K562 (cell line): ENCODE measurements at regions not wholly inside any gene's neighbourhood (a gene's known extent, or its start where the extent isn't known, plus 50 kb on each side); places are given as distances from the start of the nearest gene placed in this dataset.

ENCODE experiments used
- ATAC-seq: fragments of 200-7000 bp; cut with Tn5 transposase; 3 replicates; pipeline ENCODE4 v1.9.1; 2020; ENCODE audit warnings: moderate library complexity
- BruUV-seq: library from RNA; stranded (reverse); fragments of 400-500 nt; replicated peaks from 2 replicates; lab custom pipeline; 2021; lab: Mats Ljungman, UMichigan
- CTCF ChIA-PET: fragments of 300-600 bp; formaldehyde crosslinking; extraction: SDS; loops from one replicate; lab custom pipeline; 2021; ENCODE audit warnings: low intra/inter-chr PET ratio; lab: Yijun Ruan, JAX
- POLR2A ChIA-PET: fragments of 300-600, 350-650 bp; sonication (Branson Sonifier 250); formaldehyde crosslinking; extraction: SDS; loops from one replicate; lab custom pipeline; 2021; ENCODE audit warnings: antibody characterized with exemption, inconsistent platforms; lab: Yijun Ruan, JAX
- DNase-seq, 4 experiments: peaks; one replicate each; pipeline versions ENCODE4 v3.0.0 to v3.0.0-alpha.2; 2011 to 2018; ENCODE audit warnings: low spot score in 3 of 4, mixed read lengths in 3 of 4; ENCODE audit errors: extremely low read depth in 1 of 4
- FAIRE-seq: peaks from 2 replicates; lab custom pipeline; 2011; peaks lifted over from hg19 to GRCh38; lab: Jason Lieb, UNC
- H2AFZ ChIP-seq: 2 replicates; pipeline ENCODE4 v1.6.0; 2011; ENCODE audit warnings: low read depth, low read length, control low read depth, inconsistent platforms
- H3K27ac ChIP-seq: fragments of 200-600 bp; 3 replicates; pipeline ENCODE4 v1.8.0; 2011; ENCODE audit warnings: low read depth, mild to moderate bottlenecking, control low read depth, inconsistent platforms, low read length, moderate library complexity, mixed read lengths; ENCODE audit errors: extremely low read depth
- H3K27me3 ChIP-seq, 2 experiments: fragments of 300-600 bp in 1 of 2; 2 replicates in 1 of 2; 3 replicates in 1 of 2; pipeline versions ENCODE4 v1.6.0 to v1.8.0; 2011; ENCODE audit warnings: inconsistent platforms in 2 of 2, low read length in 2 of 2, mild to moderate bottlenecking in 1 of 2, mixed read lengths in 1 of 2, moderate library complexity in 1 of 2; ENCODE audit not compliant: control insufficient read depth in 2 of 2, insufficient read depth in 2 of 2
- H3K36me3 ChIP-seq: fragments of 300-600 bp; 3 replicates; pipeline ENCODE4 v1.8.0; 2011; ENCODE audit warnings: mild to moderate bottlenecking, low read length, inconsistent platforms; ENCODE audit not compliant: control insufficient read depth, insufficient read depth
- H3K4me1 ChIP-seq, 2 experiments: fragments of 200-600 bp in 1 of 2; replicated peaks in 1 of 2; 2 replicates in 1 of 2; 3 replicates in 1 of 2; pipeline versions ENCODE4 v1.5.1 to v1.8.0; 2011; ENCODE audit warnings: inconsistent platforms in 2 of 2, low read length in 2 of 2, mild to moderate bottlenecking in 1 of 2, mixed read lengths in 1 of 2, moderate library complexity in 1 of 2; ENCODE audit not compliant: control insufficient read depth in 2 of 2, insufficient read depth in 2 of 2
- H3K4me2 ChIP-seq: 2 replicates; pipeline ENCODE4 v1.6.1; 2011; ENCODE audit warnings: low read length, control low read depth, inconsistent platforms, mixed read lengths; ENCODE audit not compliant: insufficient read depth
- H3K4me3 ChIP-seq: fragments of 200-600 bp; sonication (generic), shearing (Covaris generic); 2 replicates; pipeline ENCODE4 v1.5.1; 2016; ENCODE audit warnings: control low read depth, inconsistent platforms
- H3K79me2 ChIP-seq: fragments of 200-600 bp; 3 replicates; pipeline ENCODE4 v1.8.0; 2011; ENCODE audit warnings: low read length, inconsistent platforms; ENCODE audit not compliant: control insufficient read depth, insufficient read depth
- H3K9ac ChIP-seq, 2 experiments: 2 replicates each; pipeline versions ENCODE4 v1.6.0 to v1.6.1; 2011; ENCODE audit warnings: low read depth in 2 of 2, low read length in 2 of 2, control low read depth in 1 of 2, inconsistent platforms in 1 of 2, mild to moderate bottlenecking in 1 of 2, mixed read lengths in 1 of 2; ENCODE audit not compliant: insufficient read depth in 1 of 2
- H3K9me1 ChIP-seq: one replicate; pipeline ENCODE4 v1.6.0; 2011; ENCODE audit warnings: inconsistent platforms, mild to moderate bottlenecking, low read length, moderate library complexity; ENCODE audit not compliant: control insufficient read depth, insufficient read depth
- H3K9me3 ChIP-seq: replicated peaks from 2 replicates; pipeline ENCODE4 v1.5.1; 2011; ENCODE audit warnings: low read depth, low read length, inconsistent platforms; ENCODE audit not compliant: control insufficient read depth, insufficient read depth
- H4K20me1 ChIP-seq: replicated peaks from 2 replicates; pipeline ENCODE4 v1.6.1; 2011; ENCODE audit warnings: low read length, inconsistent platforms, mixed read lengths; ENCODE audit not compliant: control insufficient read depth, insufficient read depth
- CUX1 ChIP-seq: fragments of 200-800 bp; sonication (Bioruptor generic); IDR thresholded peaks from 2 replicates; pipeline ENCODE4 v1.6.1; 2016; ENCODE audit warnings: missing genetic modification characterization, missing compliant biosample characterization
- GABPB1 ChIP-seq: sonication (generic); formaldehyde crosslinking; IDR thresholded peaks from 2 replicates; pipeline ENCODE4 v1.8.0; 2022; ENCODE audit warnings: mild to moderate bottlenecking, missing genetic modification reagents
- ILK ChIP-seq: fragments of 450-650 bp; IDR thresholded peaks from 2 replicates; pipeline ENCODE4 v1.6.1; 2016; ENCODE audit warnings: missing genetic modification characterization, low read depth, mild to moderate bottlenecking, missing compliant biosample characterization, moderate library complexity, borderline replicate concordance
- SUPT5H ChIP-seq: fragments of 450-650 bp; IDR thresholded peaks from 2 replicates; pipeline ENCODE4 v1.6.1; 2016
- ZBTB1 ChIP-seq: sonication (generic); formaldehyde crosslinking; IDR thresholded peaks from 2 replicates; pipeline ENCODE4 v1.8.1; 2023; ENCODE audit warnings: missing genetic modification reagents, low read depth, mild to moderate bottlenecking, borderline replicate concordance
- ZNF143 ChIP-seq: sonication (generic); formaldehyde crosslinking; IDR thresholded peaks from 2 replicates; pipeline ENCODE4 v1.9.0; 2022; ENCODE audit warnings: mild to moderate bottlenecking, missing genetic modification reagents
- ZNF696 ChIP-seq: fragments of 250-450 bp; sonication (Bioruptor Pico); conservative IDR thresholded peaks from 2 replicates; pipeline ENCODE4 v1.4.0; 2020; ENCODE audit warnings: mild to moderate bottlenecking, moderate library complexity
- WGBS: fragments of 100-300 bp; shearing (Covaris generic); methylation state at CpG from one replicate; pipeline ENCODE4 v1.1.6; 2016; ENCODE audit warnings: low coverage, mixed read lengths; ENCODE audit not compliant: insufficient coverage; ENCODE audit errors: missing lambda C conversion rate; 5-methylcytosine and 5-hydroxymethylcytosine counted together
- in situ Hi-C: fragments of 300-500 bp; cut with MboI; formaldehyde crosslinking; loops from 4 replicates; pipeline ENCODE4 v1.15.0; 2018; ENCODE audit warnings: inconsistent platforms, mixed read lengths
- intact Hi-C: fragments of 100-400 bp; cut with micrococcal nuclease; formaldehyde crosslinking; loops from 2 replicates; pipeline ENCODE4 v1.14.2; 2022

GRCh38 chr5:110354311-110354710 lies 372.2 kb downstream of the TMEM232 start:
- Histone ChIP-seq H3K4me2 (no peak overlapping the region), H3K9ac (no peak overlapping the region), H3K27me3 (no peaks in the 10 kb centered on the region), H3K9me3 (no peaks in the 10 kb centered on the region), H3K36me3 (no peaks in the 10 kb centered on the region), H3K9me1 (no peaks in the 10 kb centered on the region), H4K20me1 (no peaks in the 10 kb centered on the region), H3K4me3 (no peak overlapping the region), H3K27ac (no peak overlapping the region), H2AFZ (no peak overlapping the region), H3K4me1 (no peaks in the 10 kb centered on the region), H3K79me2 (no peaks in the 10 kb centered on the region)
- TF ChIP-seq ZBTB1 (CRISPR knock-in tag) = no peak
- TF ChIP-seq ZNF696 (CRISPR knock-in tag) = no peak
- no peak for TF ChIP-seq GABPB1
- no peak for TF ChIP-seq ZNF143 (CRISPR knock-in tag)
- TF ChIP-seq CUX1 (CRISPR knock-in tag) = no peak
- TF ChIP-seq SUPT5H = no peak
- no peak for TF ChIP-seq ILK (tag)
- DNase-seq = no peak
- ChIA-PET POLR2A (no interaction called here), CTCF (no interaction called here)
- no peak for FAIRE-seq
- BruUV-seq = no TSS peak
- 0% methylated on average over 3 of the region's 3 CpGs for WGBS
- ATAC-seq = no peak
- in situ Hi-C loops = no loop called here
- intact Hi-C loops = no loop called here
